ENCODE measurements at regions not wholly inside any gene's neighbourhood (a gene's known extent, or its start where the extent isn't known, plus 50 kb on each side); places are given as distances from the start of the nearest gene placed in this dataset.

GRCh38 chr11:128259816-128260215 is 327.5 kb downstream of the ETS1 start:
- DNase-seq: no peak

DNA sequence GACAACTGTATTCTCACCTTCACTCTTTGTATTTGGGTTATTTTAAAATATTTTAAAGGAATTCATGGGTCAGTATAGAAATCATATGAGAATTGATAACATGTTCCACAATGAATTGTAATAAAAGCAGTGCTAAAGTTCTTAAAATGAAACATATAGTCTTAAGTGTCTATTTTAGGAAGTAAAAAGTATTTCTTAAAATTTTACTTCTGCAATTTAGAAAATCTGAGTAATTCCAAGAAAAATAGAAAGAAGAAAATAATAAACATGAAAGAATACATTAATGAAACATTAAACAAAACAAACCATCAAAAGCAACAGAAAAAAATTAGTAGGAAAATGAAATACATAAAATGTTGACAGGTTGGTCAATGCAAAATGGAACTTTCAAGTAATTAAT is 332.4 kb downstream of the ETS1 start:
- no peak for DNase-seq

DNA sequence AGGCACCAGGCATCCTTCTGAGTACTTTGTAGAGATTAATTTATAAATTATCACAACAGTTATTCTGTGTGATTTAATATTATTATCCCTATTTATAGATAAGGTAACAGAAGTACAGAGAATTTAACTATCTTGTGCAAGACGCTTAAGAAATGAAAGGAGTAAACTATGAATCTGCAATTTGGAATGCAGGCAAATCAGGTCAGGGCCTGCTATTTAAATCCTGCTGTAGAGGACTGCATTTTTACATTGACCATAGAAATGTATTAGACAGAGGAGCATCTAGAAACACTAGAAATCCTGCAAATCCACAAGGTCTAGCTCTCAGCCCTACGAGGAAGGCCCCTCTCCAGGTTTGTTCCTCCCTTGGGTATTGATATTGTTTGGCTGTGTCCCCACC is 336.2 kb downstream of the ETS1 start:
- no peak for DNase-seq

DNA sequence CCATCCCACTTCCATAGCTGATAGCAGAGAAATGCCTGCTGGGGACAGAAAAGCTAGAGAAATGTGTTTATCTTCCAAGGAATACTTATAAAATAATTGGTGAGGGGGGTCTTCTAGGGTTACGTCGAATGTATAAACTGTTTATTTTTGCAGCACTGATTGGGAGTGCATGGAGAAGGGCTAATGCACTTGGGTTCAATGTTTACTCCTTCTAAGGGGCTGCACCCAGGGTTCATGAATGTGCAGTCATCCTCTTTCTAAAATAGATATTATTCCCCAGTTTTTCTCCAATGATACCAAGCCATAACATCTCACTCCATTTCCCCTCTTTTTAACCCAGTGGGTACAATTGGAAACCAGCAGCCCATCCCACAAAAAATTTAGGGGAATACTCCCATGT is 336.9 kb downstream of the ETS1 start:
- DNase-seq: no peak

- DNase-seq: no peak
These were observed 340.4 kb downstream of the ETS1 start for GRCh38 chr11:128246810-128247594.

- peak; percentile 57 for DNase-seq
These were observed 341.0 kb downstream of the ETS1 start for GRCh38 chr11:128246364-128246801.

DNA sequence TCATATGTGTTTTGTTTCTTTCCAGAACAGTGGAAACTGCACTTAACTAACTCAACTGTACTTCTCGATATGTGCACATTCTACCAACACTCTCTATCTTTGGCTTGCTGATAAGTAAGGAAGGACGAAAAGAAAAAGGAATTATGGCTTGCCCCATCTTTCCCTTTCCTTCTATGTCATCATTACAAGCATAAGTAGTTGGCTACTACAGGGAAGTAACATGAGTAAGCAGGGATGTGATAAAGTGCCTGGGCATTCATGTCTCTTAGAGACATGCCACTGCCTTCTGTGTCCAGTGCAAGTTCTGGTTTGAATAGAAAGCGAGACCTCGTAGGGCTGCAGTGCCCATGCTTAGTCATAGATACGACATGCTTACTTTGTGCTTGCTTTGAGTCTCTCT is 342.5 kb downstream of the ETS1 start:
- no peak for DNase-seq

GRCh38 chr11:128242451-128242850 is 344.9 kb downstream of the ETS1 start:
- DNase-seq: no peak

DNA sequence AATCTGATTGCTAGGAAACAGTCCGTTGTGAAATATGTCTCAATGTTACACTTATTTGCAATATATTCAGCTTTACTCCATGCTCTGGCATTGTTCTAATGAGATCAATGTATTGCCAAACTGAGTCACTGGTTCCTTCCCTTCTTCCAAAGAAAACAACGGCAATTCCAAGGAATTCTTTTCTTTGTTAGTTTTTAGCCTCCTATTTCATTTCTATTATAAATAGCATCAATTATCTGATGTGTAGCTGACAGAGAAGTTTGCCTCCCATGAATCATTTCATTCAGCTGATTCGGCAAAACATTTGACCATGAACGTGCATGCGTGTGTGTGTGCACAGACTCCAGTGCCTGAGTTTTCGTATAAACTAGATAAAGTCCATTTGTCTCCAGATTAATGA is 346.8 kb downstream of the ETS1 start:
- DNase-seq: no peak

DNA sequence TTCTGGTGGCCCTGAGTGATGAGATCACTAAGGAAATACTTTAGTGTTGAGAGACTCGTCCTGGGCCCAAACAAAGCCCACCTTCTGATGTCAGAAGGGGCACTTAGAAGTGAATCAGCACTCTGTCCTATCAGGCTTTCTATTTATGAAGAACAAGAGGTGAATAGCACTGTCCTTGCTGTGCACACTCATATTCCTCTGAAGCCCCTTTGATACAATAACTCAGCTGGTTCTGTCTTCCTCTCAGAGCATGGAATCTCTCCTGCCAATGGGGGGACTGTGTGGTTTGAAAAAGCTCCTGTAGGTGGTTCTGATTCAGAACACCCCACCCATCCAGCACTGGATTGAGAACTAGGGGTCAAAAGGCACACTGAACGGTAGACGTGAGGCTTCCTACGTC is 348.1 kb downstream of the ETS1 start:
- DNase-seq: no peak

GRCh38 chr11:128238521-128239265 is 348.7 kb downstream of the ETS1 start:
- no peak for DNase-seq

DNA sequence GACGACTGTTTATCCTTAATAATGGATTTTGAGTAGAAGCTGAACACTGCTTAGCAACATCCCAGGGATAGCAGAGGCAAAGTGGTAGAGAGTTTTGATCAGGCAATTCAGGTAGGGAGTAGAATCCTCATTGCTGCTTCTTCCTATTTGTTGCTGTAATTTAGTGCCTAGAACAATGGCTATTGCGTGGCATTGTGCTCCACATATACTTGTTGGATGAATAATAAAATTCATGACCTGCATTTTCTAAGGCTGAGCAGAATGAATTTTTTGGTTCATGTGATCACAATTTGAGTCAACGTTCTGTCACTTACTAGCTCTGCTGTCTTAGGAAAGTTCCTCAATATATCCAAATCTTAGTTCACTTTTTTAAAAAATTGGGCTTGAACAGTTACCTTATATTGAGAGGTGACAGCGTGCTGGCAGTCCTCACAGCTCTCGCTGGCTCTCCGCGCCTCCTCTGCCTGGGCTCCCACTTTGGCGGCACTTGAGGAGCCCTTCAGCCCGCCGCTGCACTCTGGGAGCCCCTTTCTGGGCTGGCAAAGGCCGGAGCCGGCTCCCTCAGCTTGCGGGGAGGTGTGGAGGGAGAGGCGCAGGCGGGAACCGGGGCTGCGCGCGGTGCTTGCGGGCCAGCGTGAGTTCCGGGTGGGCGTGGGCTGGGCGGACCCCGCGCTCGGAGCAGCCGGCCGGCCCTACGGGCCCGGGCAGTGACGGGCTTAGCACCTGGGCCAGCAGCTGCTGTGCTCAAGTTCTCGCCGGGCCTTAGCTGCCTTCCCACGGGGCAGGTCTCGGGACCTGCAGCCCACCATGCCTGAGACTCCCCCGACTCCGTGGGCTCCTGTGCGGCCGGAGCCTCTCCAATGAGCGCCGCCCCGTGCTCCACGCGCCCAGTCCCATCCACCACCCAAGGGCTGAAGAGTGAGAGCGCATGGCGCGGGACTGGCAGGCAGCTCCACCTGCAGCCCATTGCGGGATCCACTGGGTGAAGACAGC is 350.6 kb downstream of the ETS1 start:
- no peak for DNase-seq

GRCh38 chr11:128235958-128236357 is 351.4 kb downstream of the ETS1 start:
- no peak for DNase-seq

DNA sequence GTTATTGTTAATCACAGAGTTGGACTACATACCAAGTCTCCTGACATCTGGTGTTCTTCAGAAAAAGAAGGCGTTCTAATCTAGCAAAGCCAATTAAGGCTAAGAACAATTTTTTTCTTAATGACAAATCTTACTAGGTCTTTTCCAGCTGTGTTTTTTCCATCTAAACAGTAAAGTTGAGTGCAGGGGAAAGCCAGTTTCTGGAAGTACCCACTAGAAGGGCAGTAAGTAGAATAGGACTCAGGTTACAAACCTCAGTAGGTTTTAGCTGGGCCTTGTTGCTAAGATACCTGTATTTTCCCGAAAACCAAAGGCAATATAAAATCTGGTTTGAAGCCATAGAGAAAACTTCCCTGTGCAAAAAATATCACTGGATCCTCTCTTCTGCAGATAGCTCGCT is 351.9 kb downstream of the ETS1 start:
- DNase-seq: no peak

- no peak for DNase-seq
These were observed 353.2 kb downstream of the ETS1 start for GRCh38 chr11:128234143-128234542.

DNA sequence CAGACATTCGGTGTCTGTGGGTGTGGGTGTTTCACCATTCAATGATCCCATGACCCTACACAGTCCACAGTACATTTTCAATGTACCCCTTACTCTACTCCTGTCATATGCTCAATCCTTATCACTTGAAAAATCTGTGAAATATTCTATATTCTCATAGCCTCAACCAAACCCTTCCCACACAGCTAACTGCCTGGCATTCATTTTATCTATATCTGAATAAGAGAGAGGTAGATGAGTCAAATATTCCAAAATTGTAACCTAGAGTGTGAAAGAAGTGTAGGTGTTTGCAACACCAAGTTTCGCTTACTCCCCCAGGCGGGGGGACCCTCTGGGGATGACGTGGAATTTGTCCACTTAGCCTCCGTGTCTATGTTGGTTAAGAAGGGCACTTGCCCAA is 354.8 kb downstream of the ETS1 start:
- DNase-seq: no peak

DNA sequence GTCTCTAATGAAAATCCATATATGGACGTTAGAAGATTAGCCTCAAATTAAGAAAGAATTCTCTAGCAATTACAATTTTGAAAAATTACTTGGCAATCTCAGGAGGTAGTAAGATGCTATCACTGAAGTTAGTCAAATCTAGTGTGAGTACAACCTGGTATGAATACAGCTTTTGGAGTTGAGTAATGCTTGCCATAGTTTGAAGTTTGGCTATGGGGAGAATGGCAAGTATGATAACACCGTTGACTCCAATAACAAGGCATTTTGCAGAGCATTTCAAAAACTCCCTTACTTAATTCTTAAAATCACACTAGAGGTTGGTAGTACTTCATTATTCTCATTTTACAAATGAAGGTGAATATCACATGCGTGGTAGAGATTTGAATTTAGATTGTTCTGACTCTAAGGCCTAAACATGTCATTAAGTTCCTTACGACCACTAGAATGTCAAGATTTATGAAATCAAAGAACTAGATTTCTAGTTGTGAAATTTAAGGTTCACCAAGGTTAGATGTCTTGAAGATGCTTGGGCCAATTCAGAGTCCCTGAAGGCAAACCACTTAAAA is 355.4 kb downstream of the ETS1 start:
- no peak for DNase-seq

GRCh38 chr11:128227466-128227865 is 359.9 kb downstream of the ETS1 start:
- no peak for DNase-seq

DNA sequence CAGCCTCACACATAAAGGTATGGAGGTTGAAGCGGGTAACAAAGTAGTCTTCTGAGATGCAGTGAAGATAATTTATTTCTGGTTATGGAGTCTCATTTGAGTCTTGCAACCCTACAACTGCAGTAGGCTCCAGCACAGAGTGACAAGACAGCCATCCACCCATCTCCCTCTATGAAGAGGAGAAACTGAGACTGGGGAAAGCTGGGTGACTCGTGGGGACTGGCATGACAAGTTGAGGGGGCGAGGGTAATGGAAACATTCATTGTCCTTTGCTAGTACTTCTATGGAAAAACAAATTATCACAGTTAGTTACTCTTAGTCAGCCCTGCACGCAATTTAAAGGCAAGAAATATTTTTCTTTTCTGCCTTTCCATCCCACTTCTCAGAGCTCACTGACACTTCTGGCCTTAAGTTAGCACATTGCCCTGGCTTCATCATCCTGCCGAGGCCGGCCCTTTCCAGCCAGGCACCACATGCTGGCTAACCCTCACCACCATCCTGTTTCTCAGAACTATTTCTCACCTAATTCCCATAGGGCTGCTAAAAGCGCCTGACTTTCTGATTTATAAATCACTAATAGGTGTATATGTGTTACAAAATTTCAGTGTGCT is 361.1 kb downstream of the ETS1 start:
- DNase-seq: no peak

- DNase-seq: no peak
These were observed 365.0 kb downstream of the ETS1 start for GRCh38 chr11:128222245-128222884.

DNA sequence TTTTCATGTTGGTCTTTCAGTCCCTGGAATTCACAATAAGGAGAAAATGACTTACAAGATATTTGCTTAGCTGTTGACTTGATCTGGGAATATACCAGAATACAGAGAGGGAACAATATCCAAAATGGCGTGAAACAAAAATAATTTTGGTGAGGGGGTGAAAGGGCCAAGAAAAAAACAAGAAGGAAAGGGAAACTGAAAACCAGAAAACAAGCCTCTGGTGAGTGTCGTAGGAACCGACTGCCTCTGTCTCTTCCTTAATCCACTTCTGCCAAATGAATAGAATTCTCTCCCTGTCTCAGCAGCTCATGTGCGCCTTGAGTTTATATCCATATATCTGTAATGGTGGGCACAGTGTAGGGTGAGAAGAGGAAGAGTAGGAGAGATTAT is 367.6 kb downstream of the ETS1 start:
- DNase-seq: no peak
